ENCODE measurements at regions not wholly inside any gene's neighbourhood (a gene's known extent, or its start where the extent isn't known, plus 50 kb on each side); places are given as distances from the start of the nearest gene placed in this dataset.
A peak's percentile ranks its signal among the peaks of the same experiment; 100 is the strongest.
"Not testable (repeated sequence)": the region's sequence is repeated elsewhere in the genome, so short reads cannot be mapped to it uniquely, and the experiment has no call there.

GRCh38 chr2:60354713-60355112, 198.7 kb downstream of the BCL11A start:
- ATAC-seq (no peak), DNase-seq (peak; percentile 15)
- CTCF ChIA-PET: no interaction called here
- POLR2A ChIA-PET: no interaction called here
- H3K27ac Mint-ChIP-seq: no peak overlapping the region
- peaks cover 8% of the 10 kb centered on the region for H3K27me3 Mint-ChIP-seq (ENCODE audit: low read depth)
- H3K36me3 Mint-ChIP-seq (ENCODE audit: low read depth): peaks cover 5% of the 10 kb centered on the region
- H3K9me3 Mint-ChIP-seq (ENCODE audit: insufficient read depth): no peaks in the 10 kb centered on the region
- H3K4me3 Mint-ChIP-seq: no peak overlapping the region
- H3K4me1 Mint-ChIP-seq (ENCODE audit: low read depth): peaks cover 18% of the 10 kb centered on the region

GRCh38 chr2:60353863-60354262, 199.6 kb downstream of the BCL11A start:
- DNase-seq (peak; percentile 16), ATAC-seq (no peak)
- Mint-ChIP-seq H3K27me3 (ENCODE audit: low read depth) (peaks cover 14% of the 10 kb centered on the region), H3K9me3 (ENCODE audit: insufficient read depth) (no peaks in the 10 kb centered on the region), H3K4me3 (no peak overlapping the region), H3K36me3 (ENCODE audit: low read depth) (peaks cover 5% of the 10 kb centered on the region), H3K4me1 (ENCODE audit: low read depth) (peaks cover 18% of the 10 kb centered on the region), H3K27ac (no peak overlapping the region)
- ChIA-PET POLR2A (no interaction called here), CTCF (no interaction called here)

GRCh38 chr2:60353406-60353800, 200.1 kb downstream of the BCL11A start:
- DNase-seq (peak; percentile 9), ATAC-seq (no peak)
- peaks cover 5% of the 10 kb centered on the region for H3K36me3 Mint-ChIP-seq (ENCODE audit: low read depth)
- H3K9me3 Mint-ChIP-seq (ENCODE audit: insufficient read depth): no peaks in the 10 kb centered on the region
- peaks cover 18% of the 10 kb centered on the region for H3K4me1 Mint-ChIP-seq (ENCODE audit: low read depth)
- POLR2A ChIA-PET: no interaction called here
- peaks cover 14% of the 10 kb centered on the region for H3K27me3 Mint-ChIP-seq (ENCODE audit: low read depth)
- no peak overlapping the region for H3K27ac Mint-ChIP-seq
- no peak overlapping the region for H3K4me3 Mint-ChIP-seq
- CTCF ChIA-PET: no interaction called here

- no peak overlapping the region for H3K4me3 Mint-ChIP-seq
- no peak overlapping the region for H3K27ac Mint-ChIP-seq
- ChIA-PET POLR2A (no interaction called here), CTCF (no interaction called here)
- ATAC-seq (no peak), DNase-seq (peak; percentile 7)
- peaks cover 14% of the 10 kb centered on the region for H3K27me3 Mint-ChIP-seq (ENCODE audit: low read depth)
- H3K9me3 Mint-ChIP-seq (ENCODE audit: insufficient read depth): no peaks in the 10 kb centered on the region
- peaks cover 18% of the 10 kb centered on the region for H3K4me1 Mint-ChIP-seq (ENCODE audit: low read depth)
- H3K36me3 Mint-ChIP-seq (ENCODE audit: low read depth): peaks cover 5% of the 10 kb centered on the region
Measured at GRCh38 chr2:60352491-60353405, 200.7 kb downstream of the BCL11A start.

GRCh38 chr2:60351802-60352201, 201.7 kb downstream of the BCL11A start:
- no peak for DNase-seq
- H3K9me3 Mint-ChIP-seq (ENCODE audit: insufficient read depth): no peaks in the 10 kb centered on the region
- peaks cover 15% of the 10 kb centered on the region for H3K4me1 Mint-ChIP-seq (ENCODE audit: low read depth)
- POLR2A ChIA-PET: no interaction called here
- H3K27ac Mint-ChIP-seq: no peak overlapping the region
- ATAC-seq: no peak
- CTCF ChIA-PET: no interaction called here
- peaks cover 17% of the 10 kb centered on the region for H3K27me3 Mint-ChIP-seq (ENCODE audit: low read depth)
- peaks cover 5% of the 10 kb centered on the region for H3K36me3 Mint-ChIP-seq (ENCODE audit: low read depth)
- no peak overlapping the region for H3K4me3 Mint-ChIP-seq

- Mint-ChIP-seq H3K4me1 (ENCODE audit: low read depth) (peaks cover 11% of the 10 kb centered on the region), H3K27ac (no peak overlapping the region), H3K27me3 (ENCODE audit: low read depth) (peaks cover 17% of the 10 kb centered on the region), H3K9me3 (ENCODE audit: insufficient read depth) (no peaks in the 10 kb centered on the region), H3K4me3 (no peak overlapping the region), H3K36me3 (ENCODE audit: low read depth) (peaks cover 3% of the 10 kb centered on the region)
- POLR2A ChIA-PET: no interaction called here
- DNase-seq: no peak
- no peak for ATAC-seq
- CTCF ChIA-PET: no interaction called here
Measured at GRCh38 chr2:60351321-60351720, 202.1 kb downstream of the BCL11A start.

- H3K27ac Mint-ChIP-seq: no peak overlapping the region
- ChIA-PET POLR2A (no interaction called here), CTCF (interaction anchor here (0.6 kb wide), 1 partner anchor 501 kb away, joined by 3 read pairs; no protein-coding TSS in a partner anchor)
- peaks cover 18% of the 10 kb centered on the region for H3K27me3 Mint-ChIP-seq (ENCODE audit: low read depth)
- peaks cover under 1% of the 10 kb centered on the region for H3K36me3 Mint-ChIP-seq (ENCODE audit: low read depth)
- DNase-seq (no peak), ATAC-seq (no peak)
- peaks cover 5% of the 10 kb centered on the region for H3K4me1 Mint-ChIP-seq (ENCODE audit: low read depth)
- H3K9me3 Mint-ChIP-seq (ENCODE audit: insufficient read depth): no peaks in the 10 kb centered on the region
- no peak overlapping the region for H3K4me3 Mint-ChIP-seq
Measured at GRCh38 chr2:60350791-60351190, 202.7 kb downstream of the BCL11A start.

GRCh38 chr2:60347781-60348180, 205.7 kb downstream of the BCL11A start:
- no peak overlapping the region for H3K27ac Mint-ChIP-seq
- no peaks in the 10 kb centered on the region for H3K36me3 Mint-ChIP-seq (ENCODE audit: low read depth)
- ChIA-PET POLR2A (no interaction called here), CTCF (no interaction called here)
- peaks cover 17% of the 10 kb centered on the region for H3K27me3 Mint-ChIP-seq (ENCODE audit: low read depth)
- no peak overlapping the region for H3K4me3 Mint-ChIP-seq
- no peaks in the 10 kb centered on the region for H3K4me1 Mint-ChIP-seq (ENCODE audit: low read depth)
- ATAC-seq (no peak), DNase-seq (no peak)
- no peaks in the 10 kb centered on the region for H3K9me3 Mint-ChIP-seq (ENCODE audit: insufficient read depth)

GRCh38 chr2:60342491-60342890, 211.0 kb downstream of the BCL11A start:
- H3K4me3 Mint-ChIP-seq; H3K4me1 Mint-ChIP-seq (ENCODE audit: low read depth); ATAC-seq; DNase-seq; H3K9me3 Mint-ChIP-seq (ENCODE audit: insufficient read depth); H3K36me3 Mint-ChIP-seq (ENCODE audit: low read depth); H3K27ac Mint-ChIP-seq; CTCF ChIA-PET; POLR2A ChIA-PET: not testable (repeated sequence)
- peaks cover 11% of the 10 kb centered on the region for H3K27me3 Mint-ChIP-seq (ENCODE audit: low read depth)

- ChIA-PET CTCF (no interaction called here), POLR2A (no interaction called here)
- Mint-ChIP-seq H3K36me3 (ENCODE audit: low read depth) (no peaks in the 10 kb centered on the region), H3K4me3 (no peak overlapping the region), H3K27ac (no peak overlapping the region), H3K9me3 (ENCODE audit: insufficient read depth) (no peaks in the 10 kb centered on the region), H3K4me1 (ENCODE audit: low read depth) (no peaks in the 10 kb centered on the region), H3K27me3 (ENCODE audit: low read depth) (peaks cover 8% of the 10 kb centered on the region)
- no peak for ATAC-seq
- no peak for DNase-seq
Measured at GRCh38 chr2:60341151-60341550, 212.3 kb downstream of the BCL11A start.

- CTCF ChIA-PET: no interaction called here
- no peak for DNase-seq
- no peaks in the 10 kb centered on the region for H3K4me1 Mint-ChIP-seq (ENCODE audit: low read depth)
- ATAC-seq: no peak
- no peak overlapping the region for H3K4me3 Mint-ChIP-seq
- H3K36me3 Mint-ChIP-seq (ENCODE audit: low read depth): no peaks in the 10 kb centered on the region
- H3K27ac Mint-ChIP-seq: no peak overlapping the region
- no peaks in the 10 kb centered on the region for H3K9me3 Mint-ChIP-seq (ENCODE audit: insufficient read depth)
- H3K27me3 Mint-ChIP-seq (ENCODE audit: low read depth): peaks cover 6% of the 10 kb centered on the region
- POLR2A ChIA-PET: no interaction called here
Measured at GRCh38 chr2:60339286-60339685, 214.2 kb downstream of the BCL11A start.

GRCh38 chr2:60337142-60337497, 216.3 kb downstream of the BCL11A start:
- Mint-ChIP-seq H3K27ac (no peak overlapping the region), H3K36me3 (ENCODE audit: low read depth) (no peaks in the 10 kb centered on the region), H3K4me1 (ENCODE audit: low read depth) (no peaks in the 10 kb centered on the region), H3K9me3 (ENCODE audit: insufficient read depth) (no peaks in the 10 kb centered on the region), H3K4me3 (no peak overlapping the region), H3K27me3 (ENCODE audit: low read depth) (peaks cover 3% of the 10 kb centered on the region)
- ChIA-PET CTCF (no interaction called here), POLR2A (no interaction called here)
- ATAC-seq (no peak), DNase-seq (no peak)

Measured in activated CD8-positive, alpha-beta T cell treated with anti-CD3 and anti-CD28 coated beads, Interleukin-2, amount 10 ng/mL, durations not matched to agents 7 days and 5 days (primary cell).